PC-9 (cell line): ENCODE measurements at regions not wholly inside any gene's neighbourhood (a gene's known extent, or its start where the extent isn't known, plus 50 kb on each side); places are given as distances from the start of the nearest gene placed in this dataset.

Experiments
- BruUV-seq: library from RNA; stranded (reverse); fragments of 400-500 nt; replicated peaks from 2 replicates; lab custom pipeline; 2021; lab: Mats Ljungman, UMichigan
- CTCF ChIA-PET: fragments of 300-600 bp; sonication (Branson Sonifier 250); formaldehyde crosslinking; loops from one replicate; lab custom pipeline; 2022; ENCODE audit warnings: antibody characterized with exemption; lab: Charles Lee
- POLR2A ChIA-PET: fragments of 300-600 bp; sonication (Branson Sonifier 250); formaldehyde crosslinking; loops from one replicate; lab custom pipeline; 2022; ENCODE audit warnings: antibody characterized with exemption; ENCODE audit not compliant: unreplicated experiment; lab: Charles Lee
- DNase-seq, 2 experiments: peaks; one replicate each; pipeline versions ENCODE4 v3.0.0 to v3.0.0-alpha.2; 2015 to 2022; ENCODE audit warnings: mixed read lengths in 1 of 2
- H2AFZ ChIP-seq: fragments of 200-600 bp; sonication (generic); 2 replicates; pipeline ENCODE4 v1.8.1; 2017; ENCODE audit warnings: antibody characterized with exemption
- H3F3A ChIP-seq: fragments of 200-600 bp; sonication (generic); 2 replicates; pipeline ENCODE4 v1.8.1; 2017; ENCODE audit warnings: antibody characterized with exemption, mild to moderate bottlenecking, low read depth; ENCODE audit not compliant: insufficient read depth
- H3K27ac ChIP-seq: fragments of 200-600 bp; sonication (generic); 2 replicates; pipeline ENCODE4 v1.6.1; 2016; ENCODE audit warnings: mixed run types
- H3K27me3 ChIP-seq: fragments of 200-600 bp; sonication (generic); 2 replicates; pipeline ENCODE4 v1.6.1; 2016; ENCODE audit warnings: low read depth, mixed run types; ENCODE audit not compliant: insufficient read depth
- H3K36me3 ChIP-seq: fragments of 200-600 bp; sonication (generic); 2 replicates; pipeline ENCODE4 v1.6.1; 2016; ENCODE audit warnings: low read depth, mixed run types
- H3K4me1 ChIP-seq: fragments of 200-600 bp; sonication (generic); replicated peaks from 2 replicates; pipeline ENCODE4 v1.6.1; 2016; ENCODE audit warnings: mixed run types; ENCODE audit not compliant: insufficient read depth
- H3K4me2 ChIP-seq: fragments of 200-600 bp; sonication (generic); 2 replicates; pipeline ENCODE4 v1.6.1; 2017; ENCODE audit warnings: mixed run types
- H3K4me3 ChIP-seq: fragments of 200-600 bp; sonication (generic); 2 replicates; pipeline ENCODE4 v1.6.1; 2016; ENCODE audit warnings: mixed run types
- H3K79me2 ChIP-seq: fragments of 200-600 bp; sonication (generic); 2 replicates; pipeline ENCODE4 v1.6.1; 2017; ENCODE audit warnings: low read depth, mixed run types
- H3K9me2 ChIP-seq: fragments of 200-600 bp; sonication (generic); 2 replicates; pipeline ENCODE4 v1.8.1; 2017; ENCODE audit warnings: mild to moderate bottlenecking; ENCODE audit not compliant: insufficient read depth
- H3K9me3 ChIP-seq: fragments of 200-600 bp; sonication (generic); 2 replicates; pipeline ENCODE4 v1.8.1; 2016; ENCODE audit warnings: low read depth; ENCODE audit not compliant: insufficient read depth
- H4K20me1 ChIP-seq: fragments of 200-600 bp; sonication (generic); 2 replicates; pipeline ENCODE4 v1.8.1; 2017; ENCODE audit not compliant: insufficient read depth
- CTCF ChIP-seq: fragments of 200-600 bp; sonication (generic); conservative IDR thresholded peaks from 2 replicates; pipeline ENCODE4 v1.6.1; 2017; ENCODE audit warnings: mixed run types, antibody characterized with exemption, mild to moderate bottlenecking, moderate library complexity
- EZH2 ChIP-seq: fragments of 200-600 bp; sonication (generic); IDR thresholded peaks from 2 replicates; pipeline ENCODE4 v1.8.0; 2017; ENCODE audit warnings: antibody characterized with exemption, low read depth
- intact Hi-C: fragments of 100-400 bp; cut with micrococcal nuclease; formaldehyde crosslinking; loops from one replicate; pipeline ENCODE4 v1.10.0; 2022; ENCODE audit not compliant: unreplicated experiment

GRCh38 chr4:96698831-96699230 lies 858.9 kb downstream of the PDHA2 start:
- Histone ChIP-seq H3K79me2 (no peaks in the 10 kb centered on the region), H3K27ac (no peak overlapping the region), H3K36me3 (no peaks in the 10 kb centered on the region), H3F3A (no peaks in the 10 kb centered on the region), H3K4me3 (no peak overlapping the region), H3K4me2 (no peak overlapping the region), H3K9me2 (no peaks in the 10 kb centered on the region), H3K4me1 (no peaks in the 10 kb centered on the region), H2AFZ (no peak overlapping the region), H3K27me3 (no peaks in the 10 kb centered on the region), H3K9me3 (no peaks in the 10 kb centered on the region), H4K20me1 (no peaks in the 10 kb centered on the region)
- ChIA-PET CTCF (no interaction called here), POLR2A (no interaction called here)
- intact Hi-C loops, result no loop called here
- DNase-seq, result no peak
- no TSS peak for BruUV-seq
- TF ChIP-seq CTCF, result no peak
- TF ChIP-seq EZH2, result no peak

GRCh38 chr4:96703265-96703664 lies 863.4 kb downstream of the PDHA2 start:
- Histone ChIP-seq H3K9me2 (no peaks in the 10 kb centered on the region), H3K4me3 (no peak overlapping the region), H2AFZ (no peak overlapping the region), H3K27ac (no peak overlapping the region), H4K20me1 (no peaks in the 10 kb centered on the region), H3K79me2 (no peaks in the 10 kb centered on the region), H3K9me3 (no peaks in the 10 kb centered on the region), H3F3A (no peaks in the 10 kb centered on the region), H3K36me3 (no peaks in the 10 kb centered on the region), H3K4me2 (no peak overlapping the region), H3K27me3 (no peaks in the 10 kb centered on the region), H3K4me1 (no peaks in the 10 kb centered on the region)
- intact Hi-C loops, result no loop called here
- DNase-seq, result no peak
- no TSS peak for BruUV-seq
- no peak for TF ChIP-seq EZH2
- TF ChIP-seq CTCF, result no peak
- POLR2A ChIA-PET, result no interaction called here
- CTCF ChIA-PET, result no interaction called here

- intact Hi-C loops, result no loop called here
- Histone ChIP-seq H3K79me2 (no peaks in the 10 kb centered on the region), H3K4me1 (no peaks in the 10 kb centered on the region), H4K20me1 (no peaks in the 10 kb centered on the region), H3F3A (no peaks in the 10 kb centered on the region), H3K4me2 (no peak overlapping the region), H2AFZ (no peak overlapping the region), H3K9me2 (no peaks in the 10 kb centered on the region), H3K27me3 (no peaks in the 10 kb centered on the region), H3K4me3 (no peak overlapping the region), H3K27ac (no peak overlapping the region), H3K36me3 (no peaks in the 10 kb centered on the region), H3K9me3 (no peaks in the 10 kb centered on the region)
- DNase-seq, result no peak
- no TSS peak for BruUV-seq
- TF ChIP-seq EZH2 (no peak), CTCF (no peak)
- ChIA-PET POLR2A (no interaction called here), CTCF (no interaction called here)
These were observed 868.9 kb downstream of the PDHA2 start for GRCh38 chr4:96708766-96709165.
